H1 (cell line): ENCODE measurements at regions not wholly inside any gene's neighbourhood (a gene's known extent, or its start where the extent isn't known, plus 50 kb on each side); places are given as distances from the start of the nearest gene placed in this dataset.

Experiments used
- CTCF ChIA-PET: fragments of 300-600 bp; sonication (Branson Sonifier 250); formaldehyde crosslinking; loops from one replicate; lab custom pipeline; 2021; ENCODE audit not compliant: partially characterized antibody; lab: Charles Lee
- POLR2A ChIA-PET: fragments of 300-600 bp; sonication (Branson Sonifier 250); formaldehyde crosslinking; loops from one replicate; lab custom pipeline; 2021; ENCODE audit warnings: inconsistent platforms; ENCODE audit not compliant: partially characterized antibody; lab: Charles Lee
- DNase-seq, 2 experiments: peaks; one replicate each; pipeline versions ENCODE4 v3.0.0 to v3.0.0-alpha.2; 2010 to 2022; ENCODE audit warnings: low spot score in 2 of 2, low read depth in 1 of 2, mixed read lengths in 1 of 2
- FAIRE-seq: peaks from 2 replicates; lab custom pipeline; 2011; peaks lifted over from hg19 to GRCh38; lab: Jason Lieb, UNC
- H2AFZ ChIP-seq: 2 replicates; pipeline ENCODE4 v1.8.1; 2012; ENCODE audit warnings: low read length, inconsistent platforms
- H2AK5ac ChIP-seq: 2 replicates; pipeline ENCODE4 v1.6.1; 2013; ENCODE audit warnings: low read depth, low read length
- H2BK120ac ChIP-seq: replicated peaks from 2 replicates; pipeline ENCODE3; 2013; ENCODE audit warnings: low read depth, low read length, inconsistent platforms
- H2BK12ac ChIP-seq: 2 replicates; pipeline ENCODE4 v1.6.1; 2013; ENCODE audit warnings: low read depth, low read length
- H2BK15ac ChIP-seq: 2 replicates; pipeline ENCODE4 v1.6.1; 2013; ENCODE audit warnings: low read length
- H2BK20ac ChIP-seq: 2 replicates; pipeline ENCODE4 v1.6.1; 2013; ENCODE audit warnings: low read length
- H2BK5ac ChIP-seq: 2 replicates; pipeline ENCODE4 v1.6.1; 2013; ENCODE audit warnings: low read depth, low read length
- H3K14ac ChIP-seq: 2 replicates; pipeline ENCODE4 v1.6.1; 2013; ENCODE audit warnings: inconsistent platforms; ENCODE audit not compliant: insufficient read length
- H3K18ac ChIP-seq: 2 replicates; pipeline ENCODE4 v1.6.1; 2013; ENCODE audit warnings: low read length; ENCODE audit errors: extremely low read depth
- H3K23ac ChIP-seq: 2 replicates; pipeline ENCODE4 v1.6.1; 2013; ENCODE audit warnings: inconsistent platforms; ENCODE audit not compliant: insufficient read length
- H3K23me2 ChIP-seq: 2 replicates; pipeline ENCODE4 v1.6.1; 2013; ENCODE audit warnings: low read depth, low read length
- H3K27ac ChIP-seq: 2 replicates; pipeline ENCODE4 v1.6.1; 2011; ENCODE audit warnings: low read depth, low read length, inconsistent platforms
- H3K27me3 ChIP-seq, 4 experiments: replicated peaks in 1 of 4; 1 replicate in 1 of 4; 2 replicates in 3 of 4; pipeline versions ENCODE4 v1.6.1 to v1.8.1; 2011 to 2013; ENCODE audit warnings: low read length in 3 of 4, mild to moderate bottlenecking in 3 of 4, inconsistent platforms in 2 of 4, mixed read lengths in 2 of 4, moderate library complexity in 1 of 4; ENCODE audit not compliant: control insufficient read depth in 3 of 4, insufficient read depth in 3 of 4; ENCODE audit errors: extremely low read depth in 1 of 4
- H3K36me3 ChIP-seq, 4 experiments: 2 replicates each; pipeline versions ENCODE4 v1.6.1 to v1.8.1; 2011 to 2013; ENCODE audit warnings: mild to moderate bottlenecking in 4 of 4, low read length in 3 of 4, moderate library complexity in 2 of 4, control low read depth in 1 of 4, inconsistent platforms in 1 of 4; ENCODE audit not compliant: insufficient read depth in 4 of 4, control insufficient read depth in 2 of 4
- H3K4ac ChIP-seq: replicated peaks from 2 replicates; pipeline ENCODE3; 2013; ENCODE audit warnings: low read length, low read depth, mixed read lengths, inconsistent platforms; ENCODE audit not compliant: insufficient read length
- H3K4me1 ChIP-seq, 4 experiments: replicated peaks in 1 of 4; 1 replicate in 1 of 4; 2 replicates in 3 of 4; pipeline versions ENCODE4 v1.6.1 to v1.8.1; 2011 to 2013; ENCODE audit warnings: low read length in 3 of 4, inconsistent platforms in 2 of 4, mixed read lengths in 1 of 4; ENCODE audit not compliant: insufficient read depth in 4 of 4, control insufficient read depth in 3 of 4
- H3K4me2 ChIP-seq, 2 experiments: 2 replicates each; pipeline versions ENCODE4 v1.6.1 to v1.8.1; 2011 to 2013; ENCODE audit warnings: low read depth in 2 of 2, low read length in 2 of 2, control low read depth in 1 of 2, inconsistent platforms in 1 of 2, mild to moderate bottlenecking in 1 of 2; ENCODE audit not compliant: insufficient read depth in 1 of 2
- H3K4me3 ChIP-seq, 4 experiments: fragments of 200-600, 300-600 bp in 1 of 4; sonication (generic), shearing (Covaris generic), sonication (Bioruptor Twin) in 1 of 4; 2 replicates each; pipeline versions ENCODE4 v1.5.1 to v1.8.1; 2011 to 2016; ENCODE audit warnings: low read length in 4 of 4, low read depth in 3 of 4, control low read depth in 2 of 4, inconsistent platforms in 2 of 4, mild to moderate bottlenecking in 2 of 4, mixed read lengths in 1 of 4, moderate library complexity in 1 of 4; ENCODE audit not compliant: insufficient read depth in 2 of 4; ENCODE audit errors: extremely low read depth in 1 of 4
- H3K56ac ChIP-seq: replicated peaks from 2 replicates; pipeline ENCODE3; 2013; ENCODE audit warnings: low read depth, mild to moderate bottlenecking, mixed read lengths, low read length, inconsistent platforms; ENCODE audit not compliant: insufficient read length
- H3K79me1 ChIP-seq: 2 replicates; pipeline ENCODE4 v1.6.1; 2013; ENCODE audit warnings: low read depth, low read length, control low read depth
- H3K79me2 ChIP-seq, 2 experiments: 2 replicates each; pipeline versions ENCODE4 v1.6.1 to v1.8.1; 2012 to 2013; ENCODE audit warnings: low read length in 2 of 2, mild to moderate bottlenecking in 2 of 2, inconsistent platforms in 1 of 2; ENCODE audit not compliant: insufficient read depth in 2 of 2, control insufficient read depth in 1 of 2
- H3K9ac ChIP-seq, 4 experiments: replicated peaks in 1 of 4; 1 replicate in 1 of 4; 2 replicates in 3 of 4; pipeline versions ENCODE4 v1.6.1 to v1.8.1; 2011 to 2013; ENCODE audit warnings: low read depth in 3 of 4, low read length in 3 of 4, control low read depth in 2 of 4, mild to moderate bottlenecking in 2 of 4, moderate library complexity in 2 of 4, inconsistent platforms in 1 of 4; ENCODE audit errors: extremely low read depth in 1 of 4
- H3K9me3 ChIP-seq, 2 experiments: 2 replicates each; pipeline versions ENCODE4 v1.6.1 to v1.8.1; 2012 to 2013; ENCODE audit warnings: mild to moderate bottlenecking in 2 of 2, moderate library complexity in 2 of 2, control low read depth in 1 of 2, inconsistent platforms in 1 of 2, low read depth in 1 of 2, low read length in 1 of 2, mixed read lengths in 1 of 2; ENCODE audit not compliant: insufficient read depth in 2 of 2
- H4K20me1 ChIP-seq, 2 experiments: replicated peaks in 1 of 2; 2 replicates each; pipeline versions ENCODE3 to v1.8.1; 2011 to 2013; ENCODE audit warnings: inconsistent platforms in 2 of 2, low read length in 2 of 2, mild to moderate bottlenecking in 1 of 2; ENCODE audit not compliant: insufficient read depth in 2 of 2, control insufficient read depth in 1 of 2
- H4K5ac ChIP-seq: 2 replicates; pipeline ENCODE4 v1.6.1; 2013; ENCODE audit warnings: low read length, low read depth, mixed read lengths, inconsistent platforms; ENCODE audit not compliant: insufficient read length
- H4K8ac ChIP-seq: 2 replicates; pipeline ENCODE4 v1.8.0; 2013; ENCODE audit warnings: mild to moderate bottlenecking, moderate library complexity, low read length, inconsistent platforms; ENCODE audit not compliant: insufficient read depth; ENCODE audit errors: extremely low read depth
- H4K91ac ChIP-seq: replicated peaks from 2 replicates; pipeline ENCODE3; 2013; ENCODE audit warnings: low read length, mixed read lengths, inconsistent platforms; ENCODE audit not compliant: insufficient read length
- JUND ChIP-seq: IDR thresholded peaks from 2 replicates; pipeline ENCODE4 v1.6.1; 2011; ENCODE audit warnings: mild to moderate bottlenecking, improper control_type of control experiment, low read length
- WGBS, 2 experiments: shearing (Covaris generic) in 1 of 2; methylation state at CpG; one replicate each; pipeline versions ENCODE4 v1.1.6 to v1.1.7; 2013 to 2015; ENCODE audit warnings: low lambda C conversion rate in 2 of 2, mixed read lengths in 2 of 2, inconsistent platforms in 1 of 2, low coverage in 1 of 2, missing lambda C conversion rate in 1 of 2; ENCODE audit not compliant: insufficient replicate concordance in 2 of 2, insufficient coverage in 1 of 2, insufficient read length in 1 of 2; ENCODE audit errors: extremely low coverage in 1 of 2, missing lambda C conversion rate in 1 of 2; 5-methylcytosine and 5-hydroxymethylcytosine counted together

- FAIRE-seq = no peak
- no peak overlapping the region for H3K56ac ChIP-seq
These were observed 518.9 kb downstream of the PRELID2 start for GRCh38 chr5:145316282-145316681.

More at GRCh38 chr5:145316282-145316681, 518.9 kb downstream of the PRELID2 start:
- H3K4me1 ChIP-seq = no peaks in the 10 kb centered on the region
- H4K5ac ChIP-seq = no peak overlapping the region
- DNase-seq = no peak
- H2AFZ ChIP-seq = no peak overlapping the region
- no peak overlapping the region for H3K18ac ChIP-seq
- no peak overlapping the region for H4K8ac ChIP-seq
- POLR2A ChIA-PET = no interaction called here
- H3K4me3 ChIP-seq = no peak overlapping the region
- no peak overlapping the region for H2BK12ac ChIP-seq
- 92% methylated on average over 2 of the region's 2 CpGs; no CpG with 5 or more reads in 1 of the 2 experiments for WGBS, 2 experiments
- no peak overlapping the region for H2BK15ac ChIP-seq
- H4K20me1 ChIP-seq = no peaks in the 10 kb centered on the region
- H3K36me3 ChIP-seq = no peaks in the 10 kb centered on the region
- no peak overlapping the region for H4K91ac ChIP-seq
- H3K4ac ChIP-seq = no peak overlapping the region
- no peaks in the 10 kb centered on the region for H3K79me1 ChIP-seq
- H3K9ac ChIP-seq = no peak overlapping the region
- H2AK5ac ChIP-seq = no peak overlapping the region
- H3K9me3 ChIP-seq = no peaks in the 10 kb centered on the region
- no peak for TF ChIP-seq JUND
- TF ChIP-seq, all 59 proteins: peak for 0
- Histone ChIP-seq H3K79me2 (no peaks in the 10 kb centered on the region), H3K14ac (no peak overlapping the region), H2BK5ac (no peak overlapping the region), H3K27me3 (0 out of 7 replicates have a peak, but pooled peaks cover 0 to 2% (median 0%) of the 10 kb centered on the region in 4 experiments), H3K23me2 (no peaks in the 10 kb centered on the region), H2BK120ac (no peak overlapping the region), H3K27ac (no peak overlapping the region), H3K23ac (no peak overlapping the region), H2BK20ac (no peak overlapping the region), H3K4me2 (no peak overlapping the region)
- CTCF ChIA-PET = interaction anchor here (0.7 kb wide), 1 partner anchor 862 kb away, joined by 3 read pairs; no protein-coding TSS in a partner anchor
